Cerebellar cortex (tissue), 1 donor: ENCODE measurements at regions not wholly inside any gene's neighbourhood (a gene's known extent, or its start where the extent isn't known, plus 50 kb on each side); places are given as distances from the start of the nearest gene placed in this dataset.

Experiments used
- DNase-seq: peaks from one replicate; pipeline ENCODE4 v3.0.0-alpha.2; 2015; ENCODE audit warnings: low spot score

DNA sequence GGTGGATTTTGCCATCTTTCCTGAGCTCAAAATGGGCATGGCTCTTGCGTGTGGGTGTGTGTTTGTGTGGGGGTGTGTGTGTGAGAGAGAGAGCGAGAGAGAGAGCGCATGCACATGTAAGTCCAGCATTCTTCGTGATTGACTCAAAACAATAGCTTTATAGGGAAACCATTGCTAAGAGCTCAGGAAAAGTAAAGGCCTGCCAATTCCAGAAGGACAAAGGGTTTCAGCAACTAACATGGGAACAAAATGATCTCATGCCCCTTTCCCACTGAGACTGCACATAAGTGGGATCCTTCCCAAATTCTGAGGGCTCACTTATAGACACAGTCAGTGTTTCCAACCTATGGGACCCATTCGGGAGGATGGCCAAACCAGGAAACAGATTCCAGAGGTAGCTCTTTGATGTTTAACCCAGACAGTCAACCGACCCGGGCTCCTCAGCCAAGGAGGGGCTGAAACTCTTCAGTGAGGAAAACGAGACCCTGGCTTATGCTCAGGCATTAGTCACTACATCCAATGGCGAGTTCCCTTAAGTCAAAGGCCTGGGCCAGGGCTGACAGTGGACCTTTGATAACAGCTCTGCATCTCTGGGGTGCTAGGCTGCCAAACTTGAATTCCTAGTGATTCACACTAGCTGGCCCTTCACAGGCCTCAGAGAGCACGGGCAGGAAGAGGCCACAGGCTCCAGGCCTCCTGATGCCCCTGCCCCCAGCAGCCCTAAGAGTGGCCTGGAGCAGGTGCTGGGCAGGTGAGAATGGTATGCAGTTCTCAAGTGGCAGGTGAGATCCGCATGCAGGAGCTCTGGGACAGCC, 305.0 kb upstream of the C2CD4B start:
- no peak for DNase-seq

- no peak for DNase-seq
These were observed 307.7 kb upstream of the C2CD4B start for GRCh38 chr15:62472616-62473299.

- no peak for DNase-seq
These were observed 309.1 kb upstream of the C2CD4B start for GRCh38 chr15:62474021-62474770.

- no peak for DNase-seq
These were observed 309.7 kb upstream of the C2CD4B start for GRCh38 chr15:62474771-62475124.

DNA sequence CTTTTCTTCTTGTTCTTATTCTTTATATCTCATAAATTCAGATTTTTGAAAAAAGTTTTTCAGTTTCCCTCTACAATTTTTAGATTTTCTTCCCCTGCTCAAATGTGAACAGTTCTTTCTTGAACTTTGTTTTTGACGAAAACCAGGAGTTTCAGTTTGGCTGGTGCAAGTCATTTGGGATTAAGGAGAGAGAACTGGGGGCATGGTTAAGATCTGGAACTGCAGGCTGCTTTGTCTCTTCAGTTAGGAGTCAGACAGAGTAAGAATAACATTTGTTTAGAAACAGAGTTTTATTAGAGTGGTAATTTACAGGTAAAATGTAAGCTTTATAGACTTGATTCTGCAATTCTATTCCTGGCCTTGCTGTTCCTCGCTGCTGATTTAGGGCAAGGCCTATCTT, 310.5 kb upstream of the C2CD4B start:
- no peak for DNase-seq

DNA sequence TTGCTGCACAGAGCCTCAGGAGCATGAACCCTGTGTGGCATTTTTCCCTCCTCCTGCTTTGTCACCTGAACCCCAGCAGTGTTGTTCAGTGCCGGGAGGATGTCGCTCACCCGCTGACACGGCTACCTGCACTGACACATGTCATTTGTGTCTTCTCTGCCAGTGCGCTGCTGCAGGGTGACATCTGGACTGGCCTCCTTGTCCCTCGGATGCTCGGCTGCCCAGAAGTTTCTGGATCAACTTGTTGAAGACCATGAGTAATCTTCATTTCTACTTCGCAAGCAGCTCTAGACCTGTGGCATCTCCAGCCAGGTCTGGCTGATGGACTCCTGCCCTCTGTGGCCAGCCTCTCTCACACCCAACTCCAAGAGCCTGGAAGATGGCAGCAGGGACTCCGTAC, 311.1 kb upstream of the C2CD4B start:
- DNase-seq = no peak

DNA sequence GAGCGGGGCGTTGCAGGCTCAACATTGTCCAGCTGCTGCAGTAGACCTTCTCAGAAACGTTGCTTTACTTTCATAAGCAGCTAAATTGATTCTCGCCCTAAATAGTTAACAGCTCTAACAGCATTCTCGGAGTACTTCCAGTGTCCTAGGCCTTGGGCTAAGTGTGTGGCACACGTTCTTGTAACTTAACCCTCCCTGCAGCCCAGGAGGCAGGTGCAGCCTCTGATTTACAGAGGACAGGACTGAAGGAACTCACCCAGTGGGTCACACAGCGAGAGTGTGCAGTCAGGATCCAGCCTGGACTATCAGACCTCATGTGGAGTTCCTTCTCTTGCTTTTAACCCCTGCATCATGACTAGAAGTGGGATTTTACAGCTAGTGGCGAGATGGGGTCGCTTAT, 312.8 kb upstream of the C2CD4B start:
- DNase-seq = no peak

DNA sequence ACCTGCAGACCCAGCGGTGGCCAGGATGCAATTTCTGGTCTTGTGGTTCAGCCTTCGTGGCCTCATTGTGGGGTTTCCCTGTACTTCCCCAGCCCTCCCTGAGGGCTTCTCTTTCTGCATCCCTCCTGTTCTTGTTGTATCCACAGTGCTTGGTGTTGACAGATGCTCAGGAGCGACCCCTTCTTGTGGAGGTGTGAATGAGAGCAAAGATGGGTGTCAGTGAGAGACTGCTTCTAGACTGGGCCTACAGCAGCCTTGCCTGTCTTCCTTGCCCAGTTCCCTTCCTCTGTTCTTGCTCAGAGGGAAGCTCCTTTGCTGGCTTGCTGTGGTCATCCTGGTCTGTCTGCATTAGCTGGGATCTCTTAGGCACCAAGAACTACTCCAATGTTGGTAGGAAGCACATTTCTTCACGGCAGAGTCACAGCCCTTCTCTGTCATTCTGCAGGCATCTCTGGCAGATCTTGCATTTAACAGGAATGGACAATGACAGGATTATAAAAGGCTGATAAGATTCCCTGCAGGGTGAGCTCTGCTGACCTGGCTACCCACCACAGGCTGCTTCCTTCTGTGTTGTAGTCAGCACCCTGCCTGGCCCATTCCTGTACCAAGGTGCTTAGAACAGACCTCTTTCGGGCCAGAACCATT, 317.8 kb upstream of the C2CD4B start:
- peak; percentile 36 for DNase-seq

- no peak for DNase-seq
These were observed 318.7 kb upstream of the C2CD4B start for GRCh38 chr15:62483814-62484213.

- no peak for DNase-seq
These were observed 320.2 kb upstream of the C2CD4B start for GRCh38 chr15:62485170-62485720.

- no peak for DNase-seq
These were observed 321.0 kb upstream of the C2CD4B start for GRCh38 chr15:62486041-62486440.

DNA sequence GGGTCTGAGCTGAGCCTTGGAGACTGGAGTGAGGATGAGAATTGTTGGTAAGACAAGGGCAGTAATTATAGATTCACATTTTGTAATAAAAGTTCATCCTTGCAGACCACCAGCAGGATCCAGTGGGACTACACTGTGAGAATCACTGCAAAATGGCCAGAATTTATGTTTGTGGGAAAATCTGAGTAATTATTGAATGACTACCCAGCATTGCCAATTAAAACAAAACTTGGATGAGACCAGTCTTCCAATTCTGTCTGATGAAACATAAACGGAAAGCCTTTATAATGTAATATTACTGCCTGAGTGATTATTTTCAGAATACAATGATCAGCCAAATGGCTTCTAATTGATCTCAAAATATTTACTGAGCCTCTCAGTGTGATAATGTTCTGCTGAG, 323.3 kb upstream of the C2CD4B start:
- no peak for DNase-seq

DNA sequence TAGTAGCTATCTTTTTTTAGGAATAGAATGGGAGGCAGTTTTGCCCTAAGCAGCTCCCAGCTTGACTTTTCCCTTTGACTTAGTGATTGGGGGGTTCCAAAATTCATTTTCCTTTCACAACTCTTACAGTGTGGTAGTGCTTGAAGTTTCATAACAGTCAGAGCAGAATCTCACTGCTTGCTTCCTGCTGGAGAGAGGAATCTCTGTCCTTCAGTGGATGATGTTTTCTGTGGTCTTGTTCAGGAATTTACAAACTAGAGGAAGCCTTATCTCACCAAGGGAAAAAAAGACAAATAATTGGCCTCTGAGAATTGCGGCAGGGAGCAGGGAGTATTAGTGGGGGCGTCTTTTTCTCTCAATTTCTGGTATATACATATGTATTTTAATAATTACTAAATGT, 326.6 kb upstream of the C2CD4B start:
- no peak for DNase-seq

GRCh38 chr15:62492900-62493299, 327.8 kb upstream of the C2CD4B start:
- no peak for DNase-seq

GRCh38 chr15:62494197-62494596, 329.1 kb upstream of the C2CD4B start:
- no peak for DNase-seq

DNA sequence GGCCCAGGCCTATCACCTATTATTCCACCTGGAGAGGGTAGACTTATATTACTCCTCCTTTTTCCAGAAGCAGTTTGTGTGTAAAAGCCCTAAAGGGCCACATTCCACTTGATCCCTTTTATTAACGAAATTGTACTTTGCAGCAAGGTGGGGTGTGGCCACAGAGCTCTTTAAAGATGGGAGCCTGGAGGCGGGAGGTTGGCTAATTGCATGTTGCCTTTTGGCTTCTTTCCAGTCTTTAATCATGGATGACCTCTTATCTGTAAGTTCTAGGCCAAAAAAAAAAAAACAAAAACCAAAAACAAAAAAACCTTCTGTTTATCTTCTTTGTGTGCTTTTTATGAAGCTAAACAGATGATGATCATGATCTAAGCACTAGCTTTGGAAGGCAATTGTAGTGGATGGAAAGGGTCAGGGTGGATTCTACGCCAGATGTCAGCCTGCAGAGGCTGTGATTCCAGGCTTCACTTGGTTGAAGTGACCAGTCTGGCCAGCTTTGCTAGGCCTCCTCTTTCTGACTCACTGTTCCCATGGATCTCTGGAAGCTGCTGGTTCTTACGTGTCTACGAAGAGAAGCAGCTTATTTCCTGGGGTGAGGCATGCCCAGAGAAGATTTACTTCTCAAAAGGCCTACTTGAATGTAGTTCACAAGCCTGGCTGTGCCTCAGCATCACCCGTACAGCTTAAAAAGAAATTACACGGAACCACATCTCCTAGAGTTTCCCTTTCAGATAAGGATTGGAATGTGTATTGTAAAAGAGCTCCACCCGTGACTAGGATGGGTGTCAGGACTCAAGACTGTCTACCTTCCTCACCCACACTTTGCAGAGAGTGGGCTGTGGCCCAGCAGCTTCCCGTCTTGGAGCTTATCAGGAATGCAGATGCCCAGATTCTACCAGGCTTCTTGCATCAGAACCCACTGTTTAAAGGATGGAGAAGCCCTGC, 330.9 kb upstream of the C2CD4B start:
- no peak for DNase-seq

- DNase-seq = no peak
These were observed 332.3 kb upstream of the C2CD4B start for GRCh38 chr15:62497356-62497755.

DNA sequence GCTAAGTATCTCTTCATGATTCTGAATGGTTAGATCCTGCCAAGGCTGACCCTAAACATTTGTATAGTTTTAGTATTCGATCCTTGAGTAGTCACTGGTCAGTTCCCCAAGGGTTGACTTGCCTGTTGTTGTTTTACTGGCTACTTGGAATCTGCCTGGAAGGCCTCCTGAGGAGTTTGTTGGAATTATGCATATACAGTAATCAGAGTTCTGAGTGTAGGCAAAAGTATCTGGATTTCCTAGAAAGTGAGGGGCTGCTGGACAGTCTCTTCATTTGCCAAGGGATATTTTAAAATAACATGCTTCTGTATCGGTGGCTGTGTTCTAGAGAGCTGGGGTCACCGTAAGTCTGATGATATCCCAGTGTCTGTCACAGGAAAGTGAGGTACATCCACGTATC, 333.2 kb upstream of the C2CD4B start:
- DNase-seq = no peak

DNA sequence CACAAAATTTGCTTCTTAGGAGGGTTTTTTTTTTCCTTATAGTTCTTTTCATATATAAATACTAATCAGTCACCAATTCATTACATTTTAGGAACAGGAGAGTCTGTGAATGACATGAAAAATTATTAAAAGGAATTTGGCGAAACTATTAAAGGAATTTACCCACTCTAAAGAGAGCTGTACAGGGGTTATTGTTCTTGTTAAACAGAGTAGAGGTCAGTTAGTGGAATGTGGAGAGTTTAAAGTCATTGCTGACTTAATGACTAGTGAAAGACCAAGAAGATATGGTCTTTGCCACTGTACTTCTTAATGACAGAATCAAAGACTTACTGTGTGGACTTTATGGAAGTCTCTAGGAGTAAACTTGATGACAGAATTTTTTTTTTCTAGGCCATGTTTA, 333.6 kb upstream of the C2CD4B start:
- DNase-seq = no peak

GRCh38 chr15:62500325-62500724, 335.2 kb upstream of the C2CD4B start:
- DNase-seq = no peak

GRCh38 chr15:62502451-62502850, 337.4 kb upstream of the C2CD4B start:
- DNase-seq = no peak
